Stimulated activated memory B cell treated with anti-CD40 and anti-IgM and Interleukin-4, amounts not matched to agents 10 μg/mL and 1 μg/mL and 100 μg/mL, for 72 hours (primary cell): ENCODE measurements at regions not wholly inside any gene's neighbourhood (a gene's known extent, or its start where the extent isn't known, plus 50 kb on each side); places are given as distances from the start of the nearest gene placed in this dataset.
"Not testable (repeated sequence)": the region's sequence is repeated elsewhere in the genome, so short reads cannot be mapped to it uniquely, and the experiment has no call there.

Experiments
- ATAC-seq: fragments of 150-1000 bp; cut with Tn5 transposase; 2 replicates; pipeline ENCODE4 v1.10.0; 2021
- H3K27ac Mint-ChIP-seq: one replicate; pipeline ENCODE4 v1.8.0; 2022; ENCODE audit warnings: mild to moderate bottlenecking, mixed read lengths
- H3K27me3 Mint-ChIP-seq: one replicate; pipeline ENCODE4 v1.8.0; 2022; ENCODE audit warnings: mixed read lengths
- H3K36me3 Mint-ChIP-seq: one replicate; pipeline ENCODE4 v1.8.0; 2022; ENCODE audit warnings: mixed read lengths
- H3K4me1 Mint-ChIP-seq: one replicate; pipeline ENCODE4 v1.8.0; 2022; ENCODE audit warnings: mixed read lengths
- H3K4me3 Mint-ChIP-seq: one replicate; pipeline ENCODE4 v1.8.0; 2022; ENCODE audit warnings: mild to moderate bottlenecking, moderate library complexity, mixed read lengths
- H3K9me3 Mint-ChIP-seq: one replicate; pipeline ENCODE4 v1.8.0; 2022; ENCODE audit warnings: mixed read lengths

- no peaks in the 10 kb centered on the region for H3K36me3 Mint-ChIP-seq
- H3K27ac Mint-ChIP-seq: no peak overlapping the region
- H3K4me1 Mint-ChIP-seq: no peaks in the 10 kb centered on the region
- H3K27me3 Mint-ChIP-seq: no peaks in the 10 kb centered on the region
- H3K9me3 Mint-ChIP-seq: no peaks in the 10 kb centered on the region
- no peak for ATAC-seq
- no peak overlapping the region for H3K4me3 Mint-ChIP-seq
These were observed 827.7 kb downstream of the TMTC2 start for GRCh38 chr12:83514372-83514771.

GRCh38 chr12:83506841-83507240 is 820.1 kb downstream of the TMTC2 start:
- no peaks in the 10 kb centered on the region for H3K4me1 Mint-ChIP-seq
- no peaks in the 10 kb centered on the region for H3K27me3 Mint-ChIP-seq
- ATAC-seq: no peak
- H3K9me3 Mint-ChIP-seq: no peaks in the 10 kb centered on the region
- H3K27ac Mint-ChIP-seq: no peak overlapping the region
- H3K4me3 Mint-ChIP-seq: no peak overlapping the region
- H3K36me3 Mint-ChIP-seq: no peaks in the 10 kb centered on the region

- no peaks in the 10 kb centered on the region for H3K9me3 Mint-ChIP-seq
- no peaks in the 10 kb centered on the region for H3K27me3 Mint-ChIP-seq
- ATAC-seq: no peak
- H3K4me1 Mint-ChIP-seq: no peaks in the 10 kb centered on the region
- no peak overlapping the region for H3K4me3 Mint-ChIP-seq
- H3K36me3 Mint-ChIP-seq: no peaks in the 10 kb centered on the region
- H3K27ac Mint-ChIP-seq: no peak overlapping the region
These were observed 818.9 kb downstream of the TMTC2 start for GRCh38 chr12:83505586-83505985.

- not testable (repeated sequence) for H3K9me3 Mint-ChIP-seq, H3K4me1 Mint-ChIP-seq, H3K27me3 Mint-ChIP-seq, H3K27ac Mint-ChIP-seq, H3K4me3 Mint-ChIP-seq, ATAC-seq, H3K36me3 Mint-ChIP-seq
These were observed 813.2 kb downstream of the TMTC2 start for GRCh38 chr12:83499894-83500293.

- H3K36me3 Mint-ChIP-seq: no peaks in the 10 kb centered on the region
- H3K27me3 Mint-ChIP-seq: no peaks in the 10 kb centered on the region
- no peak overlapping the region for H3K4me3 Mint-ChIP-seq
- no peak for ATAC-seq
- H3K4me1 Mint-ChIP-seq: no peaks in the 10 kb centered on the region
- no peaks in the 10 kb centered on the region for H3K9me3 Mint-ChIP-seq
- no peak overlapping the region for H3K27ac Mint-ChIP-seq
These were observed 791.0 kb downstream of the TMTC2 start for GRCh38 chr12:83477696-83478095.

GRCh38 chr12:83476695-83477690 is 790.3 kb downstream of the TMTC2 start:
- no peaks in the 10 kb centered on the region for H3K4me1 Mint-ChIP-seq
- no peak overlapping the region for H3K4me3 Mint-ChIP-seq
- H3K36me3 Mint-ChIP-seq: no peaks in the 10 kb centered on the region
- H3K27me3 Mint-ChIP-seq: no peaks in the 10 kb centered on the region
- no peak overlapping the region for H3K27ac Mint-ChIP-seq
- no peak for ATAC-seq
- no peaks in the 10 kb centered on the region for H3K9me3 Mint-ChIP-seq

GRCh38 chr12:83476006-83476405 is 789.3 kb downstream of the TMTC2 start:
- Mint-ChIP-seq H3K9me3 (no peaks in the 10 kb centered on the region), H3K36me3 (no peaks in the 10 kb centered on the region), H3K27me3 (no peaks in the 10 kb centered on the region), H3K4me3 (no peak overlapping the region), H3K27ac (no peak overlapping the region), H3K4me1 (no peaks in the 10 kb centered on the region)
- ATAC-seq: no peak

- no peaks in the 10 kb centered on the region for H3K4me1 Mint-ChIP-seq
- no peaks in the 10 kb centered on the region for H3K36me3 Mint-ChIP-seq
- H3K27ac Mint-ChIP-seq: no peak overlapping the region
- H3K4me3 Mint-ChIP-seq: no peak overlapping the region
- H3K9me3 Mint-ChIP-seq: no peaks in the 10 kb centered on the region
- no peak for ATAC-seq
- H3K27me3 Mint-ChIP-seq: no peaks in the 10 kb centered on the region
These were observed 787.7 kb downstream of the TMTC2 start for GRCh38 chr12:83474369-83474768.

- H3K4me1 Mint-ChIP-seq: no peaks in the 10 kb centered on the region
- no peaks in the 10 kb centered on the region for H3K27me3 Mint-ChIP-seq
- H3K9me3 Mint-ChIP-seq: no peaks in the 10 kb centered on the region
- H3K36me3 Mint-ChIP-seq: no peaks in the 10 kb centered on the region
- no peak overlapping the region for H3K27ac Mint-ChIP-seq
- no peak for ATAC-seq
- no peak overlapping the region for H3K4me3 Mint-ChIP-seq
These were observed 786.8 kb downstream of the TMTC2 start for GRCh38 chr12:83473408-83474095.

- no peaks in the 10 kb centered on the region for H3K4me1 Mint-ChIP-seq
- no peak for ATAC-seq
- no peaks in the 10 kb centered on the region for H3K27me3 Mint-ChIP-seq
- no peak overlapping the region for H3K4me3 Mint-ChIP-seq
- no peaks in the 10 kb centered on the region for H3K9me3 Mint-ChIP-seq
- H3K36me3 Mint-ChIP-seq: no peaks in the 10 kb centered on the region
- H3K27ac Mint-ChIP-seq: no peak overlapping the region
These were observed 786.1 kb downstream of the TMTC2 start for GRCh38 chr12:83472772-83473171.

- Mint-ChIP-seq H3K27ac (no peak overlapping the region), H3K4me1 (no peaks in the 10 kb centered on the region), H3K27me3 (no peaks in the 10 kb centered on the region), H3K4me3 (no peak overlapping the region), H3K36me3 (no peaks in the 10 kb centered on the region), H3K9me3 (no peaks in the 10 kb centered on the region)
- ATAC-seq: no peak
These were observed 785.6 kb downstream of the TMTC2 start for GRCh38 chr12:83472350-83472749.

- Mint-ChIP-seq H3K36me3 (no peaks in the 10 kb centered on the region), H3K4me3 (no peak overlapping the region), H3K9me3 (no peaks in the 10 kb centered on the region), H3K27ac (no peak overlapping the region), H3K4me1 (no peaks in the 10 kb centered on the region), H3K27me3 (no peaks in the 10 kb centered on the region)
- ATAC-seq: no peak
These were observed 784.6 kb downstream of the TMTC2 start for GRCh38 chr12:83471341-83471740.

- H3K4me1 Mint-ChIP-seq: no peaks in the 10 kb centered on the region
- no peaks in the 10 kb centered on the region for H3K9me3 Mint-ChIP-seq
- ATAC-seq: no peak
- no peak overlapping the region for H3K27ac Mint-ChIP-seq
- no peak overlapping the region for H3K4me3 Mint-ChIP-seq
- no peaks in the 10 kb centered on the region for H3K36me3 Mint-ChIP-seq
- H3K27me3 Mint-ChIP-seq: no peaks in the 10 kb centered on the region
These were observed 784.0 kb downstream of the TMTC2 start for GRCh38 chr12:83470749-83471148.

- no peak for ATAC-seq
- H3K9me3 Mint-ChIP-seq: no peaks in the 10 kb centered on the region
- no peak overlapping the region for H3K27ac Mint-ChIP-seq
- H3K4me3 Mint-ChIP-seq: no peak overlapping the region
- no peaks in the 10 kb centered on the region for H3K27me3 Mint-ChIP-seq
- no peaks in the 10 kb centered on the region for H3K4me1 Mint-ChIP-seq
- H3K36me3 Mint-ChIP-seq: no peaks in the 10 kb centered on the region
These were observed 782.5 kb downstream of the TMTC2 start for GRCh38 chr12:83468988-83469908.

- no peak overlapping the region for H3K4me3 Mint-ChIP-seq
- peaks cover 5% of the 10 kb centered on the region for H3K9me3 Mint-ChIP-seq
- no peaks in the 10 kb centered on the region for H3K27me3 Mint-ChIP-seq
- ATAC-seq: no peak
- no peaks in the 10 kb centered on the region for H3K4me1 Mint-ChIP-seq
- H3K36me3 Mint-ChIP-seq: no peaks in the 10 kb centered on the region
- no peak overlapping the region for H3K27ac Mint-ChIP-seq
These were observed 778.9 kb downstream of the TMTC2 start for GRCh38 chr12:83465632-83466031.
